ENCODE measurements at regions not wholly inside any gene's neighbourhood (a gene's known extent, or its start where the extent isn't known, plus 50 kb on each side); places are given as distances from the start of the nearest gene placed in this dataset.

GRCh38 chr18:51933903-51934302 lies 406.1 kb upstream of the DCC start:
- Histone ChIP-seq H3K27me3 (ENCODE audit: control insufficient read depth in 1 of 2, insufficient read depth in 2 of 2, low read length in 2 of 2) (no peaks in the 10 kb centered on the region), H3K4me2 (ENCODE audit: low read depth, low read length) (no peak overlapping the region), H3K36me3 (replicated peaks in 1 of 2; ENCODE audit: control insufficient read depth in 1 of 2, insufficient read depth in 2 of 2, low read length in 2 of 2) (no peaks in the 10 kb centered on the region), H3K4me3 (replicated peaks in 1 of 3; ENCODE audit: insufficient read depth in 1 of 3, low read depth in 2 of 3, low read length in 3 of 3) (no peak overlapping the region), H3K27ac (ENCODE audit: extremely low read length, insufficient read depth, low read length) (no peak overlapping the region), H3K4me1 (ENCODE audit: insufficient read depth, low read length) (no peaks in the 10 kb centered on the region), H3K79me2 (ENCODE audit: insufficient read depth, low read length) (no peaks in the 10 kb centered on the region), H3K9me3 (ENCODE audit: low read length) (peaks cover 63% of the 10 kb centered on the region), H3K9ac (ENCODE audit: insufficient read depth, low read depth, low read length) (no peak overlapping the region), H4K20me1 (ENCODE audit: insufficient read depth, low read length) (no peaks in the 10 kb centered on the region), H2AFZ (ENCODE audit: low read length) (no peak overlapping the region)
- WGBS (ENCODE audit: low lambda C conversion rate) = 0% methylated on average over 1 of the region's 1 CpG
- DNase-seq (ENCODE audit: low spot score) (no peak), ATAC-seq (no peak), FAIRE-seq (no peak)
- CTCF ChIA-PET (ENCODE audit: low intra/inter-chr PET ratio, low total read pairs) = no interaction called here
- in situ Hi-C loops (cut with HindIII; ENCODE audit: extremely low pct_ligation_motif_present, low pct_unique_long_range_greater_than_20kb) = no loop called here
- POLR2A ChIA-PET = no interaction called here
- peak; percentile 51 to 66; a peak in 3 of 4 replicates for TF ChIP-seq MAFK (conservative IDR thresholded peaks at IDR 0.05 in 1 of 2, IDR thresholded peaks at IDR 0.05 in 1 of 2; ENCODE audit: low read length in 2 of 2)
- peak; percentile 59 for TF ChIP-seq MAFF (IDR thresholded peaks at IDR 0.05; ENCODE audit: low read depth, low read length)
- TF ChIP-seq MYNN (CRISPR knock-in tag; IDR thresholded peaks at IDR 0.05; ENCODE audit: low read depth) = no peak
- TF ChIP-seq ZSCAN22 (CRISPR knock-in tag; IDR thresholded peaks at IDR 0.05) = no peak
- no peak for TF ChIP-seq AGO1 (IDR thresholded peaks at IDR 0.05; ENCODE audit: low read depth, low read length, poor library complexity, severe bottlenecking)
- intact Hi-C loops (cut with micrococcal nuclease; ENCODE audit: unreplicated experiment) = no loop called here
- BruUV-seq (replicated peaks) = no TSS peak

GRCh38 chr18:51936115-51936514 lies 403.9 kb upstream of the DCC start:
- DNase-seq (ENCODE audit: low spot score) (no peak), FAIRE-seq (no peak), ATAC-seq (no peak)
- H3K4me3 ChIP-seq (replicated peaks in 1 of 3; ENCODE audit: insufficient read depth in 1 of 3, low read depth in 2 of 3, low read length in 3 of 3) = no peak overlapping the region
- peaks cover 57% of the 10 kb centered on the region for H3K9me3 ChIP-seq (ENCODE audit: low read length)
- in situ Hi-C loops (cut with HindIII; ENCODE audit: extremely low pct_ligation_motif_present, low pct_unique_long_range_greater_than_20kb) (no loop called here), intact Hi-C loops (cut with micrococcal nuclease; ENCODE audit: unreplicated experiment) (no loop called here)
- POLR2A ChIA-PET = no interaction called here
- no peaks in the 10 kb centered on the region for H3K79me2 ChIP-seq (ENCODE audit: insufficient read depth, low read length)
- H3K4me2 ChIP-seq (ENCODE audit: low read depth, low read length) = no peak overlapping the region
- BruUV-seq (replicated peaks) = no TSS peak
- WGBS (ENCODE audit: low lambda C conversion rate) = 5% methylated on average over 2 of the region's 2 CpGs
- no peak for TF ChIP-seq TOE1 (CRISPR knock-in tag; IDR thresholded peaks at IDR 0.05)
- no peak for TF ChIP-seq PHB2 (IDR thresholded peaks at IDR 0.05; ENCODE audit: partially characterized antibody)
- no peak for TF ChIP-seq ZNF800 (CRISPR knock-in tag; IDR thresholded peaks at IDR 0.05)
- TF ChIP-seq BHLHE40 (IDR thresholded peaks at IDR 0.05; ENCODE audit: low read length) = no peak
- TF ChIP-seq DR1 (CRISPR knock-in tag; IDR thresholded peaks at IDR 0.05) = no peak
- H3K4me1 ChIP-seq (ENCODE audit: insufficient read depth, low read length) = no peaks in the 10 kb centered on the region
- no peak overlapping the region for H2AFZ ChIP-seq (ENCODE audit: low read length)
- no peaks in the 10 kb centered on the region for H4K20me1 ChIP-seq (ENCODE audit: insufficient read depth, low read length)
- H3K27me3 ChIP-seq (ENCODE audit: control insufficient read depth in 1 of 2, insufficient read depth in 2 of 2, low read length in 2 of 2) = no peaks in the 10 kb centered on the region
- no peak overlapping the region for H3K9ac ChIP-seq (ENCODE audit: insufficient read depth, low read depth, low read length)
- CTCF ChIA-PET (ENCODE audit: low intra/inter-chr PET ratio, low total read pairs) = no interaction called here
- no peaks in the 10 kb centered on the region for H3K36me3 ChIP-seq (replicated peaks in 1 of 2; ENCODE audit: control insufficient read depth in 1 of 2, insufficient read depth in 2 of 2, low read length in 2 of 2)
- no peak overlapping the region for H3K27ac ChIP-seq (ENCODE audit: extremely low read length, insufficient read depth, low read length)

Data from HepG2 (cell line).